ENCODE measurements at regions not wholly inside any gene's neighbourhood (a gene's known extent, or its start where the extent isn't known, plus 50 kb on each side); places are given as distances from the start of the nearest gene placed in this dataset.

GRCh38 chr2:22990246-22990645, 394.7 kb upstream of the KLHL29 start:
- TF ChIP-seq TCF7L2 (IDR thresholded peaks at IDR 0.05; ENCODE audit: borderline replicate concordance, extremely low read depth, insufficient read depth, insufficient read length): no peak
- TF ChIP-seq CTCF (IDR thresholded peaks at IDR 0.05 in 2 of 3, conservative IDR thresholded peaks at IDR 0.05 in 1 of 3; ENCODE audit: borderline replicate concordance in 1 of 3, insufficient read depth in 1 of 3, low read depth in 2 of 3, low read length in 2 of 3): no peak
- TF ChIP-seq CBX3 (IDR thresholded peaks at IDR 0.05; ENCODE audit: low read depth): no peak
- no peak for TF ChIP-seq POLR2AphosphoS5 (IDR thresholded peaks at IDR 0.05; ENCODE audit: low read depth, low read length)
- no peak for TF ChIP-seq JUND (IDR thresholded peaks at IDR 0.05)
- no peak for TF ChIP-seq POLR2A (IDR thresholded peaks at IDR 0.05; ENCODE audit: borderline replicate concordance, extremely low read depth, insufficient read depth, insufficient read length)
- TF ChIP-seq REST (IDR thresholded peaks at IDR 0.05; ENCODE audit: low read depth): no peak
- no peak for TF ChIP-seq EZH2 (IDR thresholded peaks at IDR 0.05)
- no peak for TF ChIP-seq EZH2phosphoT487 (IDR thresholded peaks at IDR 0.05; ENCODE audit: borderline replicate concordance)
- TF ChIP-seq ZNF274 (IDR thresholded peaks at IDR 0.05; ENCODE audit: low read depth, low read length): no peak
- TF ChIP-seq FOSL1 (IDR thresholded peaks at IDR 0.05; ENCODE audit: low read depth): no peak
- TF ChIP-seq, protein P1, sequence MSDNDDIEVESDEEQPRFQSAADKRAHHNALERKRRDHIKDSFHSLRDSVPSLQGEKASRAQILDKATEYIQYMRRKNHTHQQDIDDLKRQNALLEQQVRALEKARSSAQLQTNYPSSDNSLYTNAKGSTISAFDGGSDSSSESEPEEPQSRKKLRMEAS (IDR thresholded peaks at IDR 0.05): no peak
